PC-3 (cell line): ENCODE measurements at regions not wholly inside any gene's neighbourhood (a gene's known extent, or its start where the extent isn't known, plus 50 kb on each side); places are given as distances from the start of the nearest gene placed in this dataset.

ENCODE experiments used
- EZH2phosphoT487 ChIP-seq: fragments of 300-600 bp; sonication (generic); IDR thresholded peaks from 2 replicates; pipeline ENCODE4 v1.6.1; 2018; ENCODE audit warnings: mild to moderate bottlenecking, antibody characterized with exemption, low read length, borderline replicate concordance
- TF ChIP-seq, protein P1 (sequence below): fragments of 300-600 bp; sonication (generic); conservative IDR thresholded peaks from 2 replicates; pipeline ENCODE4 v1.5.1; 2017; ENCODE audit warnings: antibody characterized with exemption, low read depth, mild to moderate bottlenecking, low read length

- TF ChIP-seq, protein P1, sequence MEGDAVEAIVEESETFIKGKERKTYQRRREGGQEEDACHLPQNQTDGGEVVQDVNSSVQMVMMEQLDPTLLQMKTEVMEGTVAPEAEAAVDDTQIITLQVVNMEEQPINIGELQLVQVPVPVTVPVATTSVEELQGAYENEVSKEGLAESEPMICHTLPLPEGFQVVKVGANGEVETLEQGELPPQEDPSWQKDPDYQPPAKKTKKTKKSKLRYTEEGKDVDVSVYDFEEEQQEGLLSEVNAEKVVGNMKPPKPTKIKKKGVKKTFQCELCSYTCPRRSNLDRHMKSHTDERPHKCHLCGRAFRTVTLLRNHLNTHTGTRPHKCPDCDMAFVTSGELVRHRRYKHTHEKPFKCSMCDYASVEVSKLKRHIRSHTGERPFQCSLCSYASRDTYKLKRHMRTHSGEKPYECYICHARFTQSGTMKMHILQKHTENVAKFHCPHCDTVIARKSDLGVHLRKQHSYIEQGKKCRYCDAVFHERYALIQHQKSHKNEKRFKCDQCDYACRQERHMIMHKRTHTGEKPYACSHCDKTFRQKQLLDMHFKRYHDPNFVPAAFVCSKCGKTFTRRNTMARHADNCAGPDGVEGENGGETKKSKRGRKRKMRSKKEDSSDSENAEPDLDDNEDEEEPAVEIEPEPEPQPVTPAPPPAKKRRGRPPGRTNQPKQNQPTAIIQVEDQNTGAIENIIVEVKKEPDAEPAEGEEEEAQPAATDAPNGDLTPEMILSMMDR, result no peak
- TF ChIP-seq EZH2phosphoT487, result no peak
Measured at GRCh38 chr6:113194090-113194489, 663.1 kb upstream of the MARCKS start.
